HG03439 (cell line): ENCODE measurements at regions not wholly inside any gene's neighbourhood (a gene's known extent, or its start where the extent isn't known, plus 50 kb on each side); places are given as distances from the start of the nearest gene placed in this dataset.

ENCODE experiments used
- ATAC-seq: cut with Tn5 transposase; IDR thresholded peaks from one replicate; pipeline ENCODE4 v1.9.1; 2021; ENCODE audit warnings: mild to moderate bottlenecking, moderate library complexity; ENCODE audit not compliant: unreplicated experiment

GRCh38 chr2:120424274-120424796, 78.4 kb downstream of the INHBB start:
- no peak for ATAC-seq

GRCh38 chr2:120425014-120425413, 79.1 kb downstream of the INHBB start:
- no peak for ATAC-seq

- ATAC-seq: no peak
These were observed 82.8 kb downstream of the INHBB start for GRCh38 chr2:120428748-120429147.

GRCh38 chr2:120429586-120430500, 83.9 kb downstream of the INHBB start:
- no peak for ATAC-seq

GRCh38 chr2:120430501-120430830, 84.5 kb downstream of the INHBB start:
- ATAC-seq: no peak

- ATAC-seq: no peak
These were observed 85.0 kb downstream of the INHBB start for GRCh38 chr2:120430957-120431356.

GRCh38 chr2:120431386-120432292, 85.7 kb downstream of the INHBB start:
- ATAC-seq: no peak

- no peak for ATAC-seq
These were observed 86.5 kb downstream of the INHBB start for GRCh38 chr2:120432293-120432975.

- ATAC-seq: no peak
These were observed 87.3 kb downstream of the INHBB start for GRCh38 chr2:120432976-120433815.

GRCh38 chr2:120433816-120434290, 87.9 kb downstream of the INHBB start:
- no peak for ATAC-seq

GRCh38 chr2:120434492-120435308, 88.8 kb downstream of the INHBB start:
- no peak for ATAC-seq

- ATAC-seq: no peak
These were observed 89.9 kb downstream of the INHBB start for GRCh38 chr2:120435671-120436459.

- ATAC-seq: no peak
These were observed 90.5 kb downstream of the INHBB start for GRCh38 chr2:120436460-120436739.

- no peak for ATAC-seq
These were observed 91.1 kb downstream of the INHBB start for GRCh38 chr2:120436885-120437603.

- ATAC-seq: no peak
These were observed 91.7 kb downstream of the INHBB start for GRCh38 chr2:120437604-120438000.

- no peak for ATAC-seq
These were observed 92.5 kb downstream of the INHBB start for GRCh38 chr2:120438301-120439066.

- no peak for ATAC-seq
These were observed 93.1 kb downstream of the INHBB start for GRCh38 chr2:120439067-120439368.
